MM.1S (cell line): ENCODE measurements at regions not wholly inside any gene's neighbourhood (a gene's known extent, or its start where the extent isn't known, plus 50 kb on each side); places are given as distances from the start of the nearest gene placed in this dataset.

Experiments
- EZH2 ChIP-seq: fragments of 300-600 bp; sonication (generic); optimal IDR thresholded peaks from 2 replicates; pipeline ENCODE3; 2017; ENCODE audit warnings: low read depth, mild to moderate bottlenecking, antibody characterized with exemption, low read length, mixed read lengths
- EZH2phosphoT487 ChIP-seq: fragments of 300-600 bp; sonication (generic); IDR thresholded peaks from 2 replicates; pipeline ENCODE4 v1.6.1; 2018; ENCODE audit warnings: antibody characterized with exemption, low read length
- TF ChIP-seq, protein P1 (sequence below): fragments of 300-600 bp; sonication (generic); IDR thresholded peaks from 2 replicates; pipeline ENCODE4 v1.5.1; 2016; ENCODE audit warnings: antibody characterized with exemption, low read length, mixed read lengths

DNA sequence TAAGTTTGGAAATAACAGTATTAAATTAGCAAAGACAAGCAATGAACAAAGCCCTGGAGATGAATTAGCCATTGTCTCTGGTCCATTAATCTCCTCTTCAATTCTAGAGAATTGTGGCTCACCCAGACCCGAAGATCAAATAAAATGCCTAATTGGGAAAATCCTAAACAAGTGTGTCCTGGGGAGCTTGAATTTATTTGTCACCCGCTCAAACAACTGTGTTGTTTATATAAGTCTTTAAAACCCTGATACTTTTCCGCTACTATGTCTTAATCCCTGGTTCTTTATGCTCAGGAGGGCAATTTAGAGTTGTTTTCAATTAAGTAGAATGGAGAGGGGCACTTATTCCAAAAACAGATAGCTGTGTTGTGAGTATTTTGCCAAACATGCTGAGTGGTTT lies 128.4 kb downstream of the ANXA1 start:
- TF ChIP-seq, protein P1, sequence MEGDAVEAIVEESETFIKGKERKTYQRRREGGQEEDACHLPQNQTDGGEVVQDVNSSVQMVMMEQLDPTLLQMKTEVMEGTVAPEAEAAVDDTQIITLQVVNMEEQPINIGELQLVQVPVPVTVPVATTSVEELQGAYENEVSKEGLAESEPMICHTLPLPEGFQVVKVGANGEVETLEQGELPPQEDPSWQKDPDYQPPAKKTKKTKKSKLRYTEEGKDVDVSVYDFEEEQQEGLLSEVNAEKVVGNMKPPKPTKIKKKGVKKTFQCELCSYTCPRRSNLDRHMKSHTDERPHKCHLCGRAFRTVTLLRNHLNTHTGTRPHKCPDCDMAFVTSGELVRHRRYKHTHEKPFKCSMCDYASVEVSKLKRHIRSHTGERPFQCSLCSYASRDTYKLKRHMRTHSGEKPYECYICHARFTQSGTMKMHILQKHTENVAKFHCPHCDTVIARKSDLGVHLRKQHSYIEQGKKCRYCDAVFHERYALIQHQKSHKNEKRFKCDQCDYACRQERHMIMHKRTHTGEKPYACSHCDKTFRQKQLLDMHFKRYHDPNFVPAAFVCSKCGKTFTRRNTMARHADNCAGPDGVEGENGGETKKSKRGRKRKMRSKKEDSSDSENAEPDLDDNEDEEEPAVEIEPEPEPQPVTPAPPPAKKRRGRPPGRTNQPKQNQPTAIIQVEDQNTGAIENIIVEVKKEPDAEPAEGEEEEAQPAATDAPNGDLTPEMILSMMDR, result no peak
- no peak for TF ChIP-seq EZH2
- TF ChIP-seq EZH2phosphoT487, result no peak
